ENCODE measurements at regions not wholly inside any gene's neighbourhood (a gene's known extent, or its start where the extent isn't known, plus 50 kb on each side); places are given as distances from the start of the nearest gene placed in this dataset.

- Histone ChIP-seq H3K36me3 (ENCODE audit: control insufficient read depth, insufficient read depth, low read length) (no peaks in the 10 kb centered on the region), H3K9me3 (no peaks in the 10 kb centered on the region), H3K4me3 (ENCODE audit: low read depth, low read length) (no peak overlapping the region), H3K4me1 (no peaks in the 10 kb centered on the region), H3K27me3 (replicated peaks; ENCODE audit: control insufficient read depth, insufficient read depth, low read length) (no peaks in the 10 kb centered on the region)
- ChIA-PET CTCF (no interaction called here), POLR2A (no interaction called here)
- Mint-ChIP-seq H3K4me1 (ENCODE audit: low read depth, unreplicated experiment) (no peaks in the 10 kb centered on the region), H3K27ac (ENCODE audit: unreplicated experiment) (no peak overlapping the region), H3K36me3 (ENCODE audit: insufficient read depth, unreplicated experiment) (no peaks in the 10 kb centered on the region), H3K27me3 (ENCODE audit: insufficient read depth, unreplicated experiment) (no peaks in the 10 kb centered on the region), H3K4me3 (ENCODE audit: unreplicated experiment) (no peak overlapping the region), H3K9me3 (ENCODE audit: unreplicated experiment) (no peaks in the 10 kb centered on the region)
- no peak for DNase-seq
- TF ChIP-seq CTCF (IDR thresholded peaks at IDR 0.05; ENCODE audit: insufficient read depth in 1 of 2, low read depth in 1 of 2, low read length in 1 of 2, severe bottlenecking in 1 of 2, unreplicated experiment in 1 of 2) = no peak
- BruUV-seq (replicated peaks) = no TSS peak
- intact Hi-C loops (cut with micrococcal nuclease; ENCODE audit: unreplicated experiment) = no loop called here
Measured at GRCh38 chr3:102756706-102757105, 321.9 kb downstream of the ZPLD1 start.

GRCh38 chr3:102757950-102758349, 323.1 kb downstream of the ZPLD1 start:
- Histone ChIP-seq H3K9me3 (no peaks in the 10 kb centered on the region), H3K4me1 (no peaks in the 10 kb centered on the region), H3K36me3 (ENCODE audit: control insufficient read depth, insufficient read depth, low read length) (no peaks in the 10 kb centered on the region), H3K27me3 (replicated peaks; ENCODE audit: control insufficient read depth, insufficient read depth, low read length) (no peaks in the 10 kb centered on the region), H3K4me3 (ENCODE audit: low read depth, low read length) (no peak overlapping the region)
- no peak for TF ChIP-seq CTCF (IDR thresholded peaks at IDR 0.05; ENCODE audit: insufficient read depth in 1 of 2, low read depth in 1 of 2, low read length in 1 of 2, severe bottlenecking in 1 of 2, unreplicated experiment in 1 of 2)
- no TSS peak for BruUV-seq (replicated peaks)
- Mint-ChIP-seq H3K36me3 (ENCODE audit: insufficient read depth, unreplicated experiment) (no peaks in the 10 kb centered on the region), H3K27ac (ENCODE audit: unreplicated experiment) (no peak overlapping the region), H3K4me1 (ENCODE audit: low read depth, unreplicated experiment) (no peaks in the 10 kb centered on the region), H3K9me3 (ENCODE audit: unreplicated experiment) (no peaks in the 10 kb centered on the region), H3K4me3 (ENCODE audit: unreplicated experiment) (no peak overlapping the region), H3K27me3 (ENCODE audit: insufficient read depth, unreplicated experiment) (no peaks in the 10 kb centered on the region)
- POLR2A ChIA-PET = no interaction called here
- no peak for DNase-seq
- CTCF ChIA-PET = no interaction called here
- intact Hi-C loops (cut with micrococcal nuclease; ENCODE audit: unreplicated experiment) = no loop called here

GRCh38 chr3:102761766-102762165, 327.0 kb downstream of the ZPLD1 start:
- H3K4me3 Mint-ChIP-seq (ENCODE audit: unreplicated experiment) = no peak overlapping the region
- intact Hi-C loops (cut with micrococcal nuclease; ENCODE audit: unreplicated experiment) = no loop called here
- H3K4me1 ChIP-seq = no peaks in the 10 kb centered on the region
- no peak overlapping the region for H3K27ac Mint-ChIP-seq (ENCODE audit: unreplicated experiment)
- no peaks in the 10 kb centered on the region for H3K36me3 ChIP-seq (ENCODE audit: control insufficient read depth, insufficient read depth, low read length)
- DNase-seq = no peak
- no peaks in the 10 kb centered on the region for H3K27me3 Mint-ChIP-seq (ENCODE audit: insufficient read depth, unreplicated experiment)
- H3K9me3 Mint-ChIP-seq (ENCODE audit: unreplicated experiment) = no peaks in the 10 kb centered on the region
- no peaks in the 10 kb centered on the region for H3K36me3 Mint-ChIP-seq (ENCODE audit: insufficient read depth, unreplicated experiment)
- H3K9me3 ChIP-seq = no peaks in the 10 kb centered on the region
- ChIA-PET POLR2A (no interaction called here), CTCF (no interaction called here)
- no peak overlapping the region for H3K4me3 ChIP-seq (ENCODE audit: low read depth, low read length)
- BruUV-seq (replicated peaks) = no TSS peak
- H3K27me3 ChIP-seq (replicated peaks; ENCODE audit: control insufficient read depth, insufficient read depth, low read length) = no peaks in the 10 kb centered on the region
- no peak for TF ChIP-seq CTCF (IDR thresholded peaks at IDR 0.05; ENCODE audit: insufficient read depth in 1 of 2, low read depth in 1 of 2, low read length in 1 of 2, severe bottlenecking in 1 of 2, unreplicated experiment in 1 of 2)
- H3K4me1 Mint-ChIP-seq (ENCODE audit: low read depth, unreplicated experiment) = no peaks in the 10 kb centered on the region

All from Caco-2 (cell line).